Endothelial cell of umbilical vein (primary cell): ENCODE measurements at regions not wholly inside any gene's neighbourhood (a gene's known extent, or its start where the extent isn't known, plus 50 kb on each side); places are given as distances from the start of the nearest gene placed in this dataset.

ENCODE experiments used
- BruUV-seq: library from RNA; stranded (reverse); fragments of 400-500 nt; replicated peaks from 2 replicates; lab custom pipeline; 2021; lab: Mats Ljungman, UMichigan
- CTCF ChIA-PET: fragments of 300-600, 350-600 bp; sonication (Branson Sonifier 250); formaldehyde crosslinking; loops from one replicate; lab custom pipeline; 2021; ENCODE audit warnings: antibody characterized with exemption, inconsistent platforms; lab: Charles Lee
- POLR2A ChIA-PET: fragments of 300-600, 350-600 bp; sonication (Branson Sonifier 250); formaldehyde crosslinking; loops from one replicate; lab custom pipeline; 2021; ENCODE audit warnings: antibody characterized with exemption, inconsistent platforms; lab: Charles Lee
- DNase-seq: peaks from one replicate; pipeline ENCODE4 v3.0.0-alpha.2; 2011; ENCODE audit warnings: low read depth, low spot score
- FAIRE-seq: peaks from 2 replicates; lab custom pipeline; 2011; peaks lifted over from hg19 to GRCh38; lab: Jason Lieb, UNC
- H2AFZ ChIP-seq: 2 replicates; pipeline ENCODE4 v1.6.0; 2012; ENCODE audit warnings: low read depth, low read length, control low read depth, inconsistent platforms
- H3K27ac ChIP-seq: 2 replicates; pipeline ENCODE4 v1.5.1; 2011; ENCODE audit warnings: low read depth, mild to moderate bottlenecking, control low read depth, low read length, moderate library complexity; ENCODE audit not compliant: insufficient read depth
- H3K27me3 ChIP-seq, 2 experiments: 2 replicates each; pipeline versions ENCODE4 v1.6.0 to v1.6.1; 2011; ENCODE audit warnings: low read length in 2 of 2, mixed read lengths in 1 of 2; ENCODE audit not compliant: control insufficient read depth in 2 of 2, insufficient read depth in 2 of 2
- H3K36me3 ChIP-seq, 2 experiments: 2 replicates in 1 of 2; 3 replicates in 1 of 2; pipeline ENCODE4 v1.5.1; 2011; ENCODE audit warnings: low read length in 2 of 2, mild to moderate bottlenecking in 1 of 2, moderate library complexity in 1 of 2; ENCODE audit not compliant: control insufficient read depth in 2 of 2, insufficient read depth in 2 of 2; ENCODE audit errors: extremely low read depth in 1 of 2
- H3K4me1 ChIP-seq: 3 replicates; pipeline ENCODE4 v1.5.1; 2011; ENCODE audit warnings: mild to moderate bottlenecking, low read length; ENCODE audit not compliant: control insufficient read depth, insufficient read depth; ENCODE audit errors: extremely low read depth
- H3K4me2 ChIP-seq: 2 replicates; pipeline ENCODE4 v1.6.1; 2011; ENCODE audit warnings: low read length, control low read depth, mixed read lengths; ENCODE audit not compliant: insufficient read depth
- H3K4me3 ChIP-seq, 3 experiments: fragments of 200-600 bp in 1 of 3; sonication (generic), shearing (Covaris generic) in 1 of 3; replicated peaks in 1 of 3; 2 replicates each; pipeline ENCODE4 v1.5.1; 2011 to 2016; ENCODE audit warnings: control low read depth in 3 of 3, low read length in 3 of 3, mild to moderate bottlenecking in 2 of 3, inconsistent platforms in 1 of 3, low read depth in 1 of 3, moderate library complexity in 1 of 3; ENCODE audit not compliant: insufficient read depth in 1 of 3
- H3K79me2 ChIP-seq: 2 replicates; pipeline ENCODE4 v1.6.0; 2012; ENCODE audit warnings: low read length, inconsistent platforms; ENCODE audit not compliant: control insufficient read depth, insufficient read depth
- H3K9ac ChIP-seq: replicated peaks from 2 replicates; pipeline ENCODE3; 2011; ENCODE audit warnings: low read length, control low read depth; ENCODE audit not compliant: insufficient read depth; ENCODE audit errors: extremely low read depth
- H3K9me1 ChIP-seq: replicated peaks from 3 replicates; pipeline ENCODE4 v1.6.0; 2011; ENCODE audit warnings: mild to moderate bottlenecking, low read length; ENCODE audit not compliant: control insufficient read depth, insufficient read depth; ENCODE audit errors: extremely low read depth
- H3K9me3 ChIP-seq: replicated peaks from 2 replicates; pipeline ENCODE4 v1.5.1; 2012; ENCODE audit warnings: low read length, inconsistent platforms; ENCODE audit not compliant: control insufficient read depth, insufficient read depth
- H4K20me1 ChIP-seq: replicated peaks from 2 replicates; pipeline ENCODE3; 2011; ENCODE audit warnings: mild to moderate bottlenecking, low read length; ENCODE audit not compliant: control insufficient read depth, insufficient read depth; ENCODE audit errors: extremely low read depth
- EZH2 ChIP-seq: IDR thresholded peaks from 2 replicates; pipeline ENCODE4 v1.6.1; 2012; ENCODE audit warnings: borderline replicate concordance, low read depth, mild to moderate bottlenecking, moderate library complexity, low read length, inconsistent platforms; ENCODE audit not compliant: severe bottlenecking
- FOS ChIP-seq: IDR thresholded peaks from 2 replicates; pipeline ENCODE4 v1.6.1; 2011; ENCODE audit warnings: mild to moderate bottlenecking, low read length, moderate library complexity, borderline replicate concordance; ENCODE audit not compliant: insufficient read depth
- GATA2 ChIP-seq: IDR thresholded peaks from 2 replicates; pipeline ENCODE4 v1.7.0; 2011; ENCODE audit warnings: low read depth, mild to moderate bottlenecking, moderate library complexity, mixed read lengths, low read length; ENCODE audit not compliant: insufficient read length, insufficient read depth
- JUN ChIP-seq: IDR thresholded peaks from 2 replicates; pipeline ENCODE4 v1.6.1; 2011; ENCODE audit warnings: borderline replicate concordance, low read depth; ENCODE audit not compliant: insufficient read length, insufficient read depth
- MYC ChIP-seq: IDR thresholded peaks from one replicate; pipeline ENCODE4 v1.6.1; 2011; ENCODE audit warnings: mild to moderate bottlenecking, low read depth, low read length
- POLR2A ChIP-seq: IDR thresholded peaks from 2 replicates; pipeline ENCODE4 v1.6.1; 2012; ENCODE audit warnings: low read depth, mild to moderate bottlenecking, control low read depth, low read length
- POLR2AphosphoS5 ChIP-seq: IDR thresholded peaks from 2 replicates; pipeline ENCODE4 v1.6.1; 2012; ENCODE audit warnings: low read depth, mild to moderate bottlenecking, control low read depth, low read length, moderate library complexity; ENCODE audit not compliant: insufficient read depth
- dilution Hi-C: fragments of 300-500 bp; cut with MboI; formaldehyde crosslinking; loops from one replicate; pipeline ENCODE4 v1.15.0; 2019; ENCODE audit warnings: low sequenced_read_pairs; ENCODE audit not compliant: extremely low pct_ligation_motif_present
- intact Hi-C: fragments of 100-400 bp; cut with micrococcal nuclease; formaldehyde crosslinking; loops from one replicate; pipeline ENCODE4 v1.10.0; 2022
- TF ChIP-seq, protein P1 (sequence below): IDR thresholded peaks from 2 replicates; pipeline ENCODE4 v1.6.1; 2011; ENCODE audit not compliant: insufficient read depth, insufficient read length
- TF ChIP-seq, protein P2 (sequence below), 2 donors: IDR thresholded peaks; 1 replicate in 1 of 2; 2 replicates in 1 of 2; pipeline ENCODE4 v1.5.1; 2011; ENCODE audit warnings: low read length in 2 of 2, mild to moderate bottlenecking in 2 of 2, moderate library complexity in 2 of 2, control low read depth in 1 of 2, inconsistent platforms in 1 of 2, low read depth in 1 of 2; ENCODE audit not compliant: insufficient read depth in 1 of 2; ENCODE audit errors: extremely low read depth in 1 of 2

DNA sequence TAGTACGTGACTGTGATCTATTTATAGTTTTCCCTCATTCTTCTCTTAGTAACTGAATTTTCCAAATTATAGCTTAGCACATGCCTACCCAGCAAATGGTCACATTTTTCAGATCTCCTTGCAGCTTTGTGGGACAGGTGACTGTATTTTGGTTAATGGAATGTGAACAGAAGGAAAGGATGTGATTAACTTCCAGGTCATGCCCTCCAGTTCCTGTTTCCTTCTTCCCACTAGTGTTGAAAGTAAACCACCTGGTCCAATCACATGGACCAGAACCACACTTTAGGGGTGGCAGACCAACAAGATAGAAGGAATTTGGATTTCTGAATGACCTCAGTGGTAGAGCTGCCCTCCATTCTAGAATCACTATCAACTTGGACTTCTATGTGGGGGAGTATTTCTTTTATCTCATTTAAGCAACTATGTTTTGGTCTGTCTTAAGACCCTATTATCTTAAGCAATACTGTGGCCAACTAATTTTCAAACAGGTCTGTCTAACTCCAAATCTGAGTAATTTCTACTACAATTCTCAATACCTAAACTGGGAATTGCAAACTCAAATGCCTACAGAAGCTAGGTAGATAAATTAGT lies 76.0 kb upstream of the TSC22D2 start:
- TSS peak; percentile 71 for BruUV-seq
- Histone ChIP-seq H3K9me1 (no peaks in the 10 kb centered on the region), H3K36me3 (no peaks in the 10 kb centered on the region), H2AFZ (no peak overlapping the region), H3K4me1 (peaks cover 11% of the 10 kb centered on the region), H3K27me3 (no peaks in the 10 kb centered on the region), H3K79me2 (no peaks in the 10 kb centered on the region), H3K27ac (no peak overlapping the region), H3K4me2 (peak overlapping the region; percentile 54), H3K9me3 (no peaks in the 10 kb centered on the region), H4K20me1 (no peaks in the 10 kb centered on the region), H3K9ac (no peak overlapping the region), H3K4me3 (peak overlapping the region in 1 of 3 experiments; percentile 1)
- FAIRE-seq = peak; percentile 90
- intact Hi-C loops (no loop called here), dilution Hi-C loops (no loop called here)
- ChIA-PET CTCF (interaction anchor here (1.0 to 1.4 kb wide), 3 partner anchors 17 to 78 kb away, joined by 3 read pairs; no protein-coding TSS in a partner anchor), POLR2A (no interaction called here)
- TF ChIP-seq POLR2AphosphoS5 (peak; percentile 66), GATA2 (no peak), JUN (peak; percentile 39), POLR2A (no peak), EZH2 (no peak), FOS (no peak), MYC (no peak)
- TF ChIP-seq, protein P1, sequence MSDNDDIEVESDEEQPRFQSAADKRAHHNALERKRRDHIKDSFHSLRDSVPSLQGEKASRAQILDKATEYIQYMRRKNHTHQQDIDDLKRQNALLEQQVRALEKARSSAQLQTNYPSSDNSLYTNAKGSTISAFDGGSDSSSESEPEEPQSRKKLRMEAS = no peak
- TF ChIP-seq, protein P2, sequence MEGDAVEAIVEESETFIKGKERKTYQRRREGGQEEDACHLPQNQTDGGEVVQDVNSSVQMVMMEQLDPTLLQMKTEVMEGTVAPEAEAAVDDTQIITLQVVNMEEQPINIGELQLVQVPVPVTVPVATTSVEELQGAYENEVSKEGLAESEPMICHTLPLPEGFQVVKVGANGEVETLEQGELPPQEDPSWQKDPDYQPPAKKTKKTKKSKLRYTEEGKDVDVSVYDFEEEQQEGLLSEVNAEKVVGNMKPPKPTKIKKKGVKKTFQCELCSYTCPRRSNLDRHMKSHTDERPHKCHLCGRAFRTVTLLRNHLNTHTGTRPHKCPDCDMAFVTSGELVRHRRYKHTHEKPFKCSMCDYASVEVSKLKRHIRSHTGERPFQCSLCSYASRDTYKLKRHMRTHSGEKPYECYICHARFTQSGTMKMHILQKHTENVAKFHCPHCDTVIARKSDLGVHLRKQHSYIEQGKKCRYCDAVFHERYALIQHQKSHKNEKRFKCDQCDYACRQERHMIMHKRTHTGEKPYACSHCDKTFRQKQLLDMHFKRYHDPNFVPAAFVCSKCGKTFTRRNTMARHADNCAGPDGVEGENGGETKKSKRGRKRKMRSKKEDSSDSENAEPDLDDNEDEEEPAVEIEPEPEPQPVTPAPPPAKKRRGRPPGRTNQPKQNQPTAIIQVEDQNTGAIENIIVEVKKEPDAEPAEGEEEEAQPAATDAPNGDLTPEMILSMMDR (IDR thresholded peaks at IDR 0.05; ENCODE audit: extremely low read depth in 1 of 2, insufficient read depth in 1 of 2, low read depth in 1 of 2, low read length in 2 of 2) = no peak
- DNase-seq = peak; percentile 51
